OCI-LY1 (cell line): ENCODE measurements at regions not wholly inside any gene's neighbourhood (a gene's known extent, or its start where the extent isn't known, plus 50 kb on each side); places are given as distances from the start of the nearest gene placed in this dataset.

ENCODE experiments used
- H2AFZ ChIP-seq: fragments of 200-600 bp; sonication (generic), shearing (Covaris generic); 2 replicates; pipeline ENCODE4 v1.6.0; 2014; ENCODE audit warnings: antibody characterized with exemption, mild to moderate bottlenecking, low read length
- H3F3A ChIP-seq: fragments of 200-600 bp; sonication (generic), shearing (Covaris generic); 2 replicates; pipeline ENCODE4 v1.6.0; 2014; ENCODE audit warnings: mild to moderate bottlenecking, antibody characterized with exemption, low read length, moderate library complexity; ENCODE audit not compliant: insufficient read depth
- H3K27ac ChIP-seq: fragments of 200-600 bp; sonication (generic); 2 replicates; pipeline ENCODE4 v1.5.1; 2014; ENCODE audit warnings: low read length, mixed run types, mild to moderate bottlenecking, low read depth; ENCODE audit not compliant: poor library complexity, severe bottlenecking
- H3K27me3 ChIP-seq: fragments of 200-600 bp; sonication (generic); 2 replicates; pipeline ENCODE4 v1.6.0; 2014; ENCODE audit warnings: antibody characterized with exemption, mild to moderate bottlenecking, low read length, moderate library complexity; ENCODE audit not compliant: insufficient read depth
- H3K36me3 ChIP-seq: fragments of 200-600 bp; sonication (generic); 2 replicates; pipeline ENCODE4 v1.6.1; 2014; ENCODE audit warnings: mild to moderate bottlenecking, antibody characterized with exemption, low read length, moderate library complexity, mixed read lengths; ENCODE audit not compliant: insufficient read depth
- H3K4me1 ChIP-seq: fragments of 200-600 bp; sonication (generic); 2 replicates; pipeline ENCODE4 v1.5.1; 2014; ENCODE audit warnings: mild to moderate bottlenecking, low read length, moderate library complexity; ENCODE audit not compliant: insufficient read depth, severe bottlenecking
- H3K4me2 ChIP-seq: fragments of 200-600 bp; sonication (generic), shearing (Covaris generic); 2 replicates; pipeline ENCODE4 v1.6.1; 2014; ENCODE audit warnings: low read length
- H3K4me3 ChIP-seq: fragments of 200-600 bp; sonication (generic); 2 replicates; pipeline ENCODE4 v1.5.1; 2014; ENCODE audit warnings: low read length, low read depth, mild to moderate bottlenecking, mixed read lengths; ENCODE audit not compliant: poor library complexity, severe bottlenecking
- H3K79me2 ChIP-seq: fragments of 200-600 bp; shearing (Covaris generic); 2 replicates; pipeline ENCODE4 v1.6.1; 2016; ENCODE audit warnings: mixed run types, low read length, mixed read lengths; ENCODE audit not compliant: insufficient read depth
- H3K9ac ChIP-seq: fragments of 200-600 bp; sonication (generic), shearing (Covaris generic); 2 replicates; pipeline ENCODE4 v1.6.1; 2014; ENCODE audit warnings: mild to moderate bottlenecking, low read length, mixed read lengths
- H3K9me2 ChIP-seq: fragments of 200-600 bp; sonication (generic), shearing (Covaris generic); 2 replicates; pipeline ENCODE4 v1.6.1; 2014; ENCODE audit warnings: low read depth, mild to moderate bottlenecking, low read length, mixed read lengths
- H3K9me3 ChIP-seq: fragments of 200-600 bp; shearing (Covaris generic); 2 replicates; pipeline ENCODE4 v1.6.1; 2014; ENCODE audit warnings: low read length, mixed read lengths
- H4K20me1 ChIP-seq: fragments of 200-600 bp; sonication (generic), shearing (Covaris generic); 2 replicates; pipeline ENCODE4 v1.6.0; 2016; ENCODE audit warnings: mild to moderate bottlenecking, low read length; ENCODE audit not compliant: insufficient read depth
- CTCF ChIP-seq: fragments of 200-600 bp; sonication (generic), shearing (Covaris generic); IDR thresholded peaks from 2 replicates; pipeline ENCODE4 v1.5.1; 2017; ENCODE audit warnings: mild to moderate bottlenecking, antibody characterized with exemption, low read length, moderate library complexity, mixed read lengths
- EZH2 ChIP-seq: fragments of 200-600 bp; sonication (generic), shearing (Covaris generic); IDR thresholded peaks from 2 replicates; pipeline ENCODE4 v1.8.0; 2017; ENCODE audit warnings: borderline replicate concordance, mixed run types, mild to moderate bottlenecking, antibody characterized with exemption, low read length, moderate library complexity, mixed read lengths

- no peak overlapping the region for H3K27ac ChIP-seq
- H3K9me3 ChIP-seq, result no peaks in the 10 kb centered on the region
- no peaks in the 10 kb centered on the region for H3K79me2 ChIP-seq
- H3K9ac ChIP-seq, result no peak overlapping the region
- H3K9me2 ChIP-seq, result no peaks in the 10 kb centered on the region
- no peak overlapping the region for H3K4me3 ChIP-seq
- H3K27me3 ChIP-seq, result no peaks in the 10 kb centered on the region
- H4K20me1 ChIP-seq, result no peaks in the 10 kb centered on the region; the same call in 1 of the 2 replicates
- no peaks in the 10 kb centered on the region for H3K4me1 ChIP-seq
- no peak overlapping the region for H3K4me2 ChIP-seq
- TF ChIP-seq CTCF, result no peak
- TF ChIP-seq EZH2, result no peak
- no peaks in the 10 kb centered on the region for H3F3A ChIP-seq
- H2AFZ ChIP-seq, result no peak overlapping the region
- H3K36me3 ChIP-seq, result no peaks in the 10 kb centered on the region
These were observed 115.8 kb downstream of the ETNK1 start for GRCh38 chr12:22740656-22741355.

GRCh38 chr12:22743700-22744099, 118.7 kb downstream of the ETNK1 start:
- H3K36me3 ChIP-seq, result no peaks in the 10 kb centered on the region
- no peak overlapping the region for H3K4me3 ChIP-seq
- H3K9me2 ChIP-seq, result no peaks in the 10 kb centered on the region
- H3K9me3 ChIP-seq, result no peaks in the 10 kb centered on the region
- H3K9ac ChIP-seq, result no peak overlapping the region
- no peaks in the 10 kb centered on the region for H3K27me3 ChIP-seq
- no peaks in the 10 kb centered on the region for H3K79me2 ChIP-seq
- no peaks in the 10 kb centered on the region for H3K4me1 ChIP-seq
- H3F3A ChIP-seq, result no peaks in the 10 kb centered on the region
- H3K27ac ChIP-seq, result no peak overlapping the region
- H4K20me1 ChIP-seq, result no peaks in the 10 kb centered on the region
- no peak overlapping the region for H3K4me2 ChIP-seq
- H2AFZ ChIP-seq, result no peak overlapping the region
- TF ChIP-seq EZH2 (no peak), CTCF (no peak)

GRCh38 chr12:22744197-22744596, 119.2 kb downstream of the ETNK1 start:
- TF ChIP-seq CTCF (no peak), EZH2 (no peak)

More at GRCh38 chr12:22744197-22744596, 119.2 kb downstream of the ETNK1 start:
- Histone ChIP-seq H4K20me1 (no peaks in the 10 kb centered on the region), H3K9me3 (no peaks in the 10 kb centered on the region), H3K79me2 (no peaks in the 10 kb centered on the region), H3K9me2 (no peaks in the 10 kb centered on the region), H3K36me3 (no peaks in the 10 kb centered on the region), H3F3A (no peaks in the 10 kb centered on the region), H3K4me3 (no peak overlapping the region), H3K27ac (no peak overlapping the region), H3K4me1 (no peaks in the 10 kb centered on the region), H3K4me2 (no peak overlapping the region), H3K9ac (no peak overlapping the region), H3K27me3 (no peaks in the 10 kb centered on the region), H2AFZ (no peak overlapping the region)
